ENCODE measurements at regions not wholly inside any gene's neighbourhood (a gene's known extent, or its start where the extent isn't known, plus 50 kb on each side); places are given as distances from the start of the nearest gene placed in this dataset.

DNA sequence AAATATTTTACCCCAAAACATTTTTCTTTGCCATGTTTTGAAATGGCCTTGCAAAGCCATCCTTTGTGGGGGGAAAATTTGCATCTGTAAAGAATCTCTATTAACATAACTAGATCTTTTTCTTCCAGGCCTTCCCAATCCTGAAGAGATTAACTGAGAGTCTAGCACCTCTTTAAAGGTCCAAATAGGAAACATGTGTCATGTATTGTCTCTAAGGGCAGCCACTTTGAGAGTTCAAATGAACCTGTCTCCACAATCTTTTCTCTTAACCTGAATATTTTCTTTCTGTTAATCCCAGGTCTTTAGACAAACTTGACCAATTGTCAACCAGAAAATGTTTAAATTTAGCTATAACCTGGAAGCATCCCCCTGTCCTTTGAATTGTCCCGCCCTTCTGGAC lies 236.6 kb upstream of the PROK2 start:
- Histone ChIP-seq H2BK5ac (ENCODE audit: low read depth, low read length, poor library complexity, severe bottlenecking) (no peak overlapping the region), H3K9ac (ENCODE audit: low read depth, low read length) (no peak overlapping the region), H4K20me1 (ENCODE audit: insufficient read depth, low read length) (no peaks in the 10 kb centered on the region), H4K5ac (ENCODE audit: low read depth, low read length) (no peak overlapping the region), H2BK15ac (ENCODE audit: low read depth, low read length) (no peak overlapping the region), H2AK5ac (ENCODE audit: low read depth, low read length) (no peak overlapping the region), H3K23ac (ENCODE audit: low read depth, low read length) (no peak overlapping the region), H3K14ac (replicated peaks; ENCODE audit: low read depth, low read length) (no peak overlapping the region), H3K18ac (ENCODE audit: low read depth, low read length) (no peak overlapping the region), H3K79me1 (ENCODE audit: low read depth in 1 of 2, low read length in 2 of 2) (no peaks in the 10 kb centered on the region), H3K36me3 (ENCODE audit: control insufficient read depth, insufficient read depth, low read length) (no peaks in the 10 kb centered on the region), H3K9me3 (ENCODE audit: control insufficient read depth, insufficient read depth, low read length) (no peaks in the 10 kb centered on the region), H2AFZ (replicated peaks; ENCODE audit: low read length, poor library complexity) (no peak overlapping the region), H3K27ac (ENCODE audit: insufficient read depth, low read length) (no peak overlapping the region), H3K4ac (ENCODE audit: low read depth, low read length) (no peak overlapping the region), H4K91ac (ENCODE audit: insufficient read depth, low read depth, low read length) (no peak overlapping the region), H3K27me3 (ENCODE audit: control insufficient read depth, insufficient read depth, low read length) (no peaks in the 10 kb centered on the region), H2AK9ac (replicated peaks; ENCODE audit: low read depth, low read length, poor library complexity) (no peak overlapping the region), H3K9me1 (ENCODE audit: insufficient read depth, low read length) (no peaks in the 10 kb centered on the region), H2BK20ac (ENCODE audit: low read depth, low read length) (no peak overlapping the region), H4K8ac (ENCODE audit: low read depth in 2 of 2, low read length in 2 of 2) (no peak overlapping the region), H3K56ac (ENCODE audit: extremely low read depth, insufficient read depth, low read length) (no peak overlapping the region), H3K4me2 (ENCODE audit: low read depth, low read length) (no peak overlapping the region), H3K4me3 (ENCODE audit: insufficient read depth, low read depth, low read length) (no peak overlapping the region), H2BK120ac (ENCODE audit: low read depth, low read length) (no peak overlapping the region), H3K4me1 (ENCODE audit: control insufficient read depth, insufficient read depth, low read length) (peaks cover 6% of the 10 kb centered on the region; the same call in 1 of the 2 replicates)
- intact Hi-C loops (cut with micrococcal nuclease) (no loop called here), in situ Hi-C loops (cut with MboI; ENCODE audit: low sequenced_read_pairs) (no loop called here), dilution Hi-C loops (cut with HindIII; ENCODE audit: low sequenced_read_pairs, unreplicated experiment) (no loop called here)
- TF ChIP-seq SMC3 (IDR thresholded peaks at IDR 0.05; ENCODE audit: low read depth, low read length) (no peak), RCOR1 (IDR thresholded peaks at IDR 0.05; ENCODE audit: insufficient replicate concordance, low read length) (no peak), CHD1 (IDR thresholded peaks at IDR 0.05; ENCODE audit: low read depth, low read length) (no peak), MAZ (IDR thresholded peaks at IDR 0.05; ENCODE audit: borderline replicate concordance, low read depth, low read length) (no peak), RAD21 (IDR thresholded peaks at IDR 0.05; ENCODE audit: low read length) (no peak), NFE2L2 (IDR thresholded peaks at IDR 0.05; ENCODE audit: low read depth, low read length) (no peak), CEBPB (IDR thresholded peaks at IDR 0.05; ENCODE audit: low read depth, low read length) (no peak), BHLHE40 (IDR thresholded peaks at IDR 0.05; ENCODE audit: low read depth, low read length) (no peak), RFX5 (IDR thresholded peaks at IDR 0.05; ENCODE audit: low read depth, low read length) (no peak), MXI1 (IDR thresholded peaks at IDR 0.05; ENCODE audit: borderline replicate concordance, low read depth, low read length) (no peak)
- TF ChIP-seq, protein P1, sequence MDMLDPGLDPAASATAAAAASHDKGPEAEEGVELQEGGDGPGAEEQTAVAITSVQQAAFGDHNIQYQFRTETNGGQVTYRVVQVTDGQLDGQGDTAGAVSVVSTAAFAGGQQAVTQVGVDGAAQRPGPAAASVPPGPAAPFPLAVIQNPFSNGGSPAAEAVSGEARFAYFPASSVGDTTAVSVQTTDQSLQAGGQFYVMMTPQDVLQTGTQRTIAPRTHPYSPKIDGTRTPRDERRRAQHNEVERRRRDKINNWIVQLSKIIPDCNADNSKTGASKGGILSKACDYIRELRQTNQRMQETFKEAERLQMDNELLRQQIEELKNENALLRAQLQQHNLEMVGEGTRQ (IDR thresholded peaks at IDR 0.05; ENCODE audit: low read depth, low read length): no peak
- TF ChIP-seq, protein P2, sequence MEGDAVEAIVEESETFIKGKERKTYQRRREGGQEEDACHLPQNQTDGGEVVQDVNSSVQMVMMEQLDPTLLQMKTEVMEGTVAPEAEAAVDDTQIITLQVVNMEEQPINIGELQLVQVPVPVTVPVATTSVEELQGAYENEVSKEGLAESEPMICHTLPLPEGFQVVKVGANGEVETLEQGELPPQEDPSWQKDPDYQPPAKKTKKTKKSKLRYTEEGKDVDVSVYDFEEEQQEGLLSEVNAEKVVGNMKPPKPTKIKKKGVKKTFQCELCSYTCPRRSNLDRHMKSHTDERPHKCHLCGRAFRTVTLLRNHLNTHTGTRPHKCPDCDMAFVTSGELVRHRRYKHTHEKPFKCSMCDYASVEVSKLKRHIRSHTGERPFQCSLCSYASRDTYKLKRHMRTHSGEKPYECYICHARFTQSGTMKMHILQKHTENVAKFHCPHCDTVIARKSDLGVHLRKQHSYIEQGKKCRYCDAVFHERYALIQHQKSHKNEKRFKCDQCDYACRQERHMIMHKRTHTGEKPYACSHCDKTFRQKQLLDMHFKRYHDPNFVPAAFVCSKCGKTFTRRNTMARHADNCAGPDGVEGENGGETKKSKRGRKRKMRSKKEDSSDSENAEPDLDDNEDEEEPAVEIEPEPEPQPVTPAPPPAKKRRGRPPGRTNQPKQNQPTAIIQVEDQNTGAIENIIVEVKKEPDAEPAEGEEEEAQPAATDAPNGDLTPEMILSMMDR (conservative IDR thresholded peaks at IDR 0.05; ENCODE audit: low read depth, low read length): no peak
- BruUV-seq (replicated peaks): no TSS peak
- DNase-seq: no peak
- no peak for ATAC-seq (ENCODE audit: low read depth)
- CTCF ChIA-PET: no interaction called here
- WGBS, 2 experiments (ENCODE audit: extremely low coverage in 2 of 2, insufficient read length in 1 of 2): 67% methylated on average over 1 of the region's 1 CpG; no CpG with 5 or more reads in 1 of the 2 experiments
- POLR2A ChIA-PET (ENCODE audit: unreplicated experiment): no interaction called here

All from IMR-90 (cell line).